GM18951 (cell line): ENCODE measurements at regions not wholly inside any gene's neighbourhood (a gene's known extent, or its start where the extent isn't known, plus 50 kb on each side); places are given as distances from the start of the nearest gene placed in this dataset.

Source experiments
- POLR2A ChIP-seq: IDR thresholded peaks from 4 replicates; pipeline ENCODE4 v1.6.1; 2011; ENCODE audit warnings: mild to moderate bottlenecking; ENCODE audit not compliant: insufficient read length, insufficient read depth; ENCODE audit errors: extremely low read depth
- in situ Hi-C: fragments of 300-500 bp; cut with MboI; formaldehyde crosslinking; loops from one replicate; pipeline ENCODE4 v1.12.0; 2022; ENCODE audit warnings: low sequenced_read_pairs, mixed read lengths, inconsistent platforms; ENCODE audit not compliant: unreplicated experiment

GRCh38 chr13:29931696-29932095 is 81.3 kb upstream of the UBL3 start:
- in situ Hi-C loops = no loop called here
- TF ChIP-seq POLR2A = no peak

GRCh38 chr13:29929062-29929847 is 78.8 kb upstream of the UBL3 start:
- in situ Hi-C loops = no loop called here
- no peak for TF ChIP-seq POLR2A

DNA sequence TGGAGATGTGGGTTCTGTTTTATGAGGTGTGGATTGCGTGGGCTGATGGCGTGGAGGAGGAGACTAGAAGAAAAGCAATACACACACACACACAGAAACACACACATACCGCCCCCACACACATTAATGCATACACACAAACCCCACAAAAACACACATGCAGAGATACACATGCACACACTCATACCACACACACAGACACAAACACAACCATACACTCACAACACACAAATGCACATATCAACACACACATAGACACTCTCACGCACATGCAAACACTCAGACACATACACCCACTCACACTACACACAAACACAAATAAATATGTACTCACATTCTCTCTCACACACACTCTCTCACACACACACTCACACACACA is 75.7 kb upstream of the UBL3 start:
- TF ChIP-seq POLR2A = no peak
- in situ Hi-C loops = no loop called here

DNA sequence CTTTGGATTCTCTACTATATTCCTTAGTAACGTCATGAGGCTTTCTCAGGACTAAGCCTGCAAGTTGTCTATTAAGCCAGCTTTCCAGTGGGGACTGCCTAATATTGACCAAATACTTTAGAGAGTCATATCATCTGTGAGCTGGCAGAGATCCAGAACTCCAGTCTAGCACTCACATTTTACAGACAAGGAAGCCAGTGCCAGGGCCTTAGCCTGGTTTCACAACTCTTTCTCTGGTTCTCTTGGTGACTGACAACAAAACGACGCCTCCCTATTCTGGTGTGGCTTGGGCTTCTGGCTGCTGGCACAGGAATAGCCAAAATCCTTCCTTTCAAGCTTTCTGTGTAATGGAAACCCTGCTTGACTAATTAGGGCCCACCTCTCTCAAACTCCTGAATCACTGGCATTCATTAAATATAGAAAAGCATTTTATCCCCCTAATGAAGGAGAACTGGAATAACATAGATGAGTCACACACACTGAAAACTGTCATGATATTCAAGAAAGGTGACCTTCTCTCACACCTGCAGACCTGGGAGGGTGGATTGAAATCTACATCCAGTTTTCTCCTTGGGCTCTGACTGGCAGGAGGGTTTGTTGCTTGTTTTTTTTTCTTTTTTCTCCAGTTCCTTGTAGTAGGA is 75.2 kb upstream of the UBL3 start:
- no peak for TF ChIP-seq POLR2A
- in situ Hi-C loops = no loop called here

- in situ Hi-C loops = no loop called here
- TF ChIP-seq POLR2A = no peak
Measured at GRCh38 chr13:29924482-29925350, 74.3 kb upstream of the UBL3 start.

GRCh38 chr13:29923554-29924481 is 73.4 kb upstream of the UBL3 start:
- no peak for TF ChIP-seq POLR2A
- in situ Hi-C loops = no loop called here

DNA sequence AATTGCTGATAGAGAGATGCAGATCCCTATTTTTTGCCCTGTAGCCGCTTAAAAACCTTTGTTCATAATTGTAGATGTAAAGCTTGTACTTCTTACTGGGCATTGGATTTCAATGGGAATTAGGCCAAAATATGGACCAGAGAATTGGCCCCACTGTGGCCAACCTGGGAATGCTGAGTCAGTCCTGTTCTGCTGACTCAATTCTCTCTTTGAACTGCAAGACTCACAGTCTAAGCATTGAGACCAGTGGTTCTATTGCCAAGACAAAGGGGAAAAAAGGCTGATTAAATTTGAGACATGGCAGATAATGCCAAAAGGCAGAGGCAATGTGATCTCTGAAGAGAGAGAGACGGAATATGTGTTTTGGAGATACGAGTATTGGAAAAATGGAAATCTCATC is 72.5 kb upstream of the UBL3 start:
- TF ChIP-seq POLR2A = no peak
- in situ Hi-C loops = no loop called here

DNA sequence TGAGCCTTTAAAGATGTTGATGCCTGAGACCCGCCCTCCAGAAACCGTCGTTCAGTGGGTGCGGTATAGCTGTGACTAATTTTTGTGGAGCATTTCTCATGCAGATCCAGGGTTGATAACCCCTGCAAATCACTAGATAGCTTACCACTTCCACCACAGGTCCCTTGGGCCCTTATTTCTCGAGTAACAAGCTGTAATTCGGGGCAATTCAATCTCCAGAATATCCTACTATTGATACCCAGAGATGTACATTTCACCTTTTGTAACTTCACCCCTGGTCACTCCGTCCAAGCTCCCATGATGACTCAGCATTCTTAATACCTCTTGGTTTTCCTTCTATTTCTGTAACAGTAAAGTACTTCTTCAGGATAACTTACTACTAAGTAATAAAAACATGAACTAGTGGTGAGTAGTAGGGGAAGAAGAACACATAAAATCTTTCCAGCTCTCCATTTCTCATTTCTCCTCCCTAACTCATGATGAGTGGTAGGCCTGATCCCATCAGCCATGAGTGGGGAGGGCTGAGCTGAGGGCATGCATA is 71.9 kb upstream of the UBL3 start:
- in situ Hi-C loops = no loop called here

GRCh38 chr13:29921542-29921941 is 71.1 kb upstream of the UBL3 start:
- TF ChIP-seq POLR2A = no peak
- in situ Hi-C loops = no loop called here

More for the DNA sequence above, 71.9 kb upstream of the UBL3 start:
- TF ChIP-seq POLR2A = no peak

GRCh38 chr13:29920025-29920643 is 69.7 kb upstream of the UBL3 start:
- in situ Hi-C loops = no loop called here
- TF ChIP-seq POLR2A = no peak

DNA sequence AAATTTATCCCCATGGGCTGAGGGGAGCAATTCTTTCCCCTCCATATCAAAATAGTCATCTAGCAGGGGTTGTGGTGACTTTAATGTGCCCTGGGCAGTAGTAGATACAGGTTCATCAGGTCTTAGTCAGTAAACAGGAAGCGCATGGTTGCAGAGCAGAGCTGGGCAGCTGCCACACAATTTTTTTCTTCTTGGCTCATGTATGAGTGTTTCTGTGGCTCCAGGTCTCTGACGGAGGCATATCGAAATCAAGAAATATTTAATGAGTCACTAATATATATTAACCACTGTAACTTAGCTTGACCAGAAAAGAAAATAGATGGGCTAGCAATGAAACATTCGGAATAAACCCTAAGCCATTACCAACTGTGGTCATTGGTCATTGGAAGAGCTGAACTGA is 68.4 kb upstream of the UBL3 start:
- in situ Hi-C loops = no loop called here
- no peak for TF ChIP-seq POLR2A

DNA sequence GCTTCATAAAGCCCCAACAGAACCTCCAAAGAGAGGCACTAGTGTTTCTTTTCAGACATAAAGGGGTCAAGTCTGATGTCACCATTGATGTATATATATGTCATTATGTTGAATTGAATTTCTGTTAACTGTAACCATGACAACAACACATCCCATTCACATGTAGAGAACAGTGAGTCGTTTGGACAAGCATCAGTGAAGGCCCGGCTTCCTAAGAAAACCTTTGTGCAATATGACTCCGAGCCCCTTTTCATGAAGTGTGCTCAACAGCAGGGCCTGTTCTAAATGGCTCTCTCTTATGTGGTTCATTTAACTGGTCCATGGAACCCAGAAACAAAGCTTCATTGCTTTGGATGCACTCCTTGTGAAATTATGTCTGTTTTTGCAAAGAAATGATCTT is 67.2 kb upstream of the UBL3 start:
- TF ChIP-seq POLR2A = no peak

More for the DNA sequence above, 67.2 kb upstream of the UBL3 start:
- in situ Hi-C loops = no loop called here
